ENCODE measurements at regions not wholly inside any gene's neighbourhood (a gene's known extent, or its start where the extent isn't known, plus 50 kb on each side); places are given as distances from the start of the nearest gene placed in this dataset.

DNA sequence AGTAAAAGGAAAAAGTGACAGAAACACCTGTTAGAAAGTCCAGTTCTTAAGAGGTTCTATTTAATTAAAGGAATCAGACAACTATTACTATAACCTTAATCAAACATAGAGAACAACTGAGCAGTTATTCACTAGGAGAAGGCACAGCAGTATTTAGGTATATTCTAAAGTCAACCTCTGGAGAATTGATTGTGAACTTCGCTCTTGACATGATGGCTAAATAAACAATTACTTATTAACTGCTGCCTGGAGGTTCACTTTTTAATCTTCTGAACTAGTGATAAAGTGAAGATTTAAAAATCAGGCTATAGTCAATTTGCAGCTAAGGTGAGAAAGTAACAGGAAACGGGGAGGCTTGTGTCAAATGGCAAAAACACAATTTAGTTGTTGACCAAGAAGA, 557.3 kb downstream of the FAM181B start:
- Histone ChIP-seq H3K27me3 (ENCODE audit: insufficient read depth, poor library complexity, severe bottlenecking) (no peaks in the 10 kb centered on the region), H3K27ac (replicated peaks) (no peak overlapping the region), H3K4me3 (replicated peaks; ENCODE audit: insufficient read depth, low read length) (no peak overlapping the region)
- DNase-seq (ENCODE audit: low read depth in 1 of 2, low spot score in 1 of 2): no peak
- TF ChIP-seq POLR2AphosphoS5 (IDR thresholded peaks at IDR 0.05; ENCODE audit: low read depth): no peak

DNA sequence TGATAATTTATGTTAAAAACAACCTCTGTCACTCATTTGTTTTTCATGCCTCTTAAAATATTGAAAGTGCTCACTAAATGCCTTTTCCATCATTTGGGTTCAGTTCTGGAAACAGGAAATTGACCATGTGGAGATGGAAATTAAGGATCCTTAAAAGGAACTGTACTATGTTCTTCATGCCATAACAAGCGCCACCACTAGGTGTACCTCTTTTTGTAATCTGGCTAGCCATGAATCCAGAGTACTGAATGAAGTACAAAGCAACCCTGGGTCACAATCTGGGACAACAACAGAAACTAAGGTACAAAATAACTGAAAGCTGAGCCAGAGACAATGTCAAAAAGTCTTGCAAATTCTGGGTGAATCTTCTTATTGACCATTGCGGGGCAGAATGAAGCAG, 559.1 kb downstream of the FAM181B start:
- TF ChIP-seq GABPA (IDR thresholded peaks at IDR 0.05; ENCODE audit: low read depth) (no peak), SPI1 (IDR thresholded peaks at IDR 0.05; ENCODE audit: borderline replicate concordance, low read depth) (no peak), POLR2AphosphoS5 (IDR thresholded peaks at IDR 0.05; ENCODE audit: low read depth) (no peak)
- TF ChIP-seq, protein P1, sequence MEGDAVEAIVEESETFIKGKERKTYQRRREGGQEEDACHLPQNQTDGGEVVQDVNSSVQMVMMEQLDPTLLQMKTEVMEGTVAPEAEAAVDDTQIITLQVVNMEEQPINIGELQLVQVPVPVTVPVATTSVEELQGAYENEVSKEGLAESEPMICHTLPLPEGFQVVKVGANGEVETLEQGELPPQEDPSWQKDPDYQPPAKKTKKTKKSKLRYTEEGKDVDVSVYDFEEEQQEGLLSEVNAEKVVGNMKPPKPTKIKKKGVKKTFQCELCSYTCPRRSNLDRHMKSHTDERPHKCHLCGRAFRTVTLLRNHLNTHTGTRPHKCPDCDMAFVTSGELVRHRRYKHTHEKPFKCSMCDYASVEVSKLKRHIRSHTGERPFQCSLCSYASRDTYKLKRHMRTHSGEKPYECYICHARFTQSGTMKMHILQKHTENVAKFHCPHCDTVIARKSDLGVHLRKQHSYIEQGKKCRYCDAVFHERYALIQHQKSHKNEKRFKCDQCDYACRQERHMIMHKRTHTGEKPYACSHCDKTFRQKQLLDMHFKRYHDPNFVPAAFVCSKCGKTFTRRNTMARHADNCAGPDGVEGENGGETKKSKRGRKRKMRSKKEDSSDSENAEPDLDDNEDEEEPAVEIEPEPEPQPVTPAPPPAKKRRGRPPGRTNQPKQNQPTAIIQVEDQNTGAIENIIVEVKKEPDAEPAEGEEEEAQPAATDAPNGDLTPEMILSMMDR (IDR thresholded peaks at IDR 0.05; ENCODE audit: insufficient read depth, low read length): no peak
- TF ChIP-seq, protein P2, sequence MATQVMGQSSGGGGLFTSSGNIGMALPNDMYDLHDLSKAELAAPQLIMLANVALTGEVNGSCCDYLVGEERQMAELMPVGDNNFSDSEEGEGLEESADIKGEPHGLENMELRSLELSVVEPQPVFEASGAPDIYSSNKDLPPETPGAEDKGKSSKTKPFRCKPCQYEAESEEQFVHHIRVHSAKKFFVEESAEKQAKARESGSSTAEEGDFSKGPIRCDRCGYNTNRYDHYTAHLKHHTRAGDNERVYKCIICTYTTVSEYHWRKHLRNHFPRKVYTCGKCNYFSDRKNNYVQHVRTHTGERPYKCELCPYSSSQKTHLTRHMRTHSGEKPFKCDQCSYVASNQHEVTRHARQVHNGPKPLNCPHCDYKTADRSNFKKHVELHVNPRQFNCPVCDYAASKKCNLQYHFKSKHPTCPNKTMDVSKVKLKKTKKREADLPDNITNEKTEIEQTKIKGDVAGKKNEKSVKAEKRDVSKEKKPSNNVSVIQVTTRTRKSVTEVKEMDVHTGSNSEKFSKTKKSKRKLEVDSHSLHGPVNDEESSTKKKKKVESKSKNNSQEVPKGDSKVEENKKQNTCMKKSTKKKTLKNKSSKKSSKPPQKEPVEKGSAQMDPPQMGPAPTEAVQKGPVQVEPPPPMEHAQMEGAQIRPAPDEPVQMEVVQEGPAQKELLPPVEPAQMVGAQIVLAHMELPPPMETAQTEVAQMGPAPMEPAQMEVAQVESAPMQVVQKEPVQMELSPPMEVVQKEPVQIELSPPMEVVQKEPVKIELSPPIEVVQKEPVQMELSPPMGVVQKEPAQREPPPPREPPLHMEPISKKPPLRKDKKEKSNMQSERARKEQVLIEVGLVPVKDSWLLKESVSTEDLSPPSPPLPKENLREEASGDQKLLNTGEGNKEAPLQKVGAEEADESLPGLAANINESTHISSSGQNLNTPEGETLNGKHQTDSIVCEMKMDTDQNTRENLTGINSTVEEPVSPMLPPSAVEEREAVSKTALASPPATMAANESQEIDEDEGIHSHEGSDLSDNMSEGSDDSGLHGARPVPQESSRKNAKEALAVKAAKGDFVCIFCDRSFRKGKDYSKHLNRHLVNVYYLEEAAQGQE (IDR thresholded peaks at IDR 0.05; ENCODE audit: insufficient replicate concordance, low read depth): no peak
- DNase-seq (ENCODE audit: low read depth in 1 of 2, low spot score in 1 of 2): no peak
- H3K27ac ChIP-seq (replicated peaks): no peak overlapping the region
- H3K27me3 ChIP-seq (ENCODE audit: insufficient read depth, poor library complexity, severe bottlenecking): no peaks in the 10 kb centered on the region
- no peak overlapping the region for H3K4me3 ChIP-seq (replicated peaks; ENCODE audit: insufficient read depth, low read length)

DNA sequence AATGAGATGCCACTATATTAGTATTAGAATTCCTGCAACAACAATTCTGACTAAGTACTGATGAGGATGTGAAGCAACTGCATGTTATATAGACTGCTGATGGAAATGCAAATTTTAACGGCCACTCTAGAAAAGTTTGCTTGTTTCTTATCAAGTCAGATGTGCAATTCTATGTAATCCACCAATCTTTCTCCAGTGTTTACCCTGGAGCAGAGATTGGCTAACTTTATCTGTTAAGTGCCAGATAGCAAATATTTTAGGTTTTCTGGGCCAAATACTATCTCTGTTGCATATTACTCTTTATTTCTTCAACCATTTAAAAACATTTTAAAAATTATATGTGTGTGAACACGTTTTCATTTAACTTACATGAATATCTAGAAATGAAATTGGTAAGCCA, 586.9 kb downstream of the FAM181B start:
- DNase-seq (ENCODE audit: low read depth in 1 of 2, low spot score in 1 of 2): no peak
- TF ChIP-seq SPI1 (IDR thresholded peaks at IDR 0.05; ENCODE audit: borderline replicate concordance, low read depth) (no peak), POLR2AphosphoS5 (IDR thresholded peaks at IDR 0.05; ENCODE audit: low read depth) (no peak), GABPA (IDR thresholded peaks at IDR 0.05; ENCODE audit: low read depth) (no peak)
- TF ChIP-seq, protein P2 (IDR thresholded peaks at IDR 0.05; ENCODE audit: insufficient replicate concordance, low read depth): no peak
- TF ChIP-seq, protein P1 (IDR thresholded peaks at IDR 0.05; ENCODE audit: insufficient read depth, low read length): no peak
- Histone ChIP-seq H3K27ac (replicated peaks) (no peak overlapping the region), H3K27me3 (ENCODE audit: insufficient read depth, poor library complexity, severe bottlenecking) (no peaks in the 10 kb centered on the region), H3K4me3 (replicated peaks; ENCODE audit: insufficient read depth, low read length) (no peak overlapping the region)

DNA sequence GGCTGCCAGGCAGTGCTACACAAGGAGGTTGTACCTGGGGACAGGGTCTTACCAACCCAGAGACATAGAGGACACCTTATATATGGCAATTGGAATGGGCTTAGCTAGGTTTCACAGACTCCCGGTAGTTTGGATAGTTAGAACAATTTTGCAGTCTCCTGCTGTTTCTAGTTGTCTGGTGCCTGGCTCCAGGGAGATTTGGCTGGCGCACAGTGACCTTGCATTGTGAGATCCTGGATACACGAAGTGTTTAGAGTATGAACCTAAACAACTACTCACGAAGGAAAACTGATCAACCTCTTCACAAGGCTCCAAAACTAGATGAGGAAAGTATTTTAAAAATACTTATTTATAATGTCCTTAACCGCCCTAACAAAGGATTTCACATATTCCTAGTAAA, 614.7 kb downstream of the FAM181B start:
- Histone ChIP-seq H3K27ac (replicated peaks) (no peak overlapping the region), H3K4me3 (replicated peaks; ENCODE audit: insufficient read depth, low read length) (no peak overlapping the region), H3K27me3 (ENCODE audit: insufficient read depth, poor library complexity, severe bottlenecking) (no peaks in the 10 kb centered on the region)
- TF ChIP-seq SPI1 (IDR thresholded peaks at IDR 0.05; ENCODE audit: borderline replicate concordance, low read depth) (no peak), GABPA (IDR thresholded peaks at IDR 0.05; ENCODE audit: low read depth) (no peak), POLR2AphosphoS5 (IDR thresholded peaks at IDR 0.05; ENCODE audit: low read depth) (no peak)
- TF ChIP-seq, protein P1 (IDR thresholded peaks at IDR 0.05; ENCODE audit: insufficient read depth, low read length): no peak
- TF ChIP-seq, protein P2 (IDR thresholded peaks at IDR 0.05; ENCODE audit: insufficient replicate concordance, low read depth): no peak
- DNase-seq (ENCODE audit: low read depth in 1 of 2, low spot score in 1 of 2): no peak

Data from HL-60 (cell line).